Hepatocyte (in vitro differentiated cells): ENCODE measurements at regions not wholly inside any gene's neighbourhood (a gene's known extent, or its start where the extent isn't known, plus 50 kb on each side); places are given as distances from the start of the nearest gene placed in this dataset.

Source experiments
- DNase-seq: peaks from one replicate; pipeline ENCODE4 v3.0.0-alpha.2; 2016; ENCODE audit warnings: low spot score
- H2AFZ ChIP-seq: fragments of 200-600 bp; sonication (generic); 2 replicates; pipeline ENCODE4 v1.6.0; 2016; ENCODE audit warnings: antibody characterized with exemption, mild to moderate bottlenecking
- H3K27ac ChIP-seq: fragments of 200-600 bp; sonication (generic); 2 replicates; pipeline ENCODE4 v1.5.1; 2016; ENCODE audit warnings: mild to moderate bottlenecking
- H3K27me3 ChIP-seq: fragments of 200-600 bp; sonication (generic); 2 replicates; pipeline ENCODE4 v1.6.1; 2016
- H3K36me3 ChIP-seq: fragments of 200-600 bp; sonication (generic); replicated peaks from 2 replicates; pipeline ENCODE4 v1.5.1; 2016; ENCODE audit warnings: low read depth; ENCODE audit not compliant: insufficient read depth
- H3K4me1 ChIP-seq: fragments of 200-600 bp; sonication (generic); 2 replicates; pipeline ENCODE4 v1.5.1; 2016; ENCODE audit warnings: mild to moderate bottlenecking, moderate library complexity; ENCODE audit not compliant: insufficient read depth
- H3K4me2 ChIP-seq: fragments of 200-600 bp; sonication (generic); 2 replicates; pipeline ENCODE4 v1.6.0; 2016
- H3K4me3 ChIP-seq: fragments of 200-600 bp; sonication (generic); 2 replicates; pipeline ENCODE4 v1.5.1; 2016; ENCODE audit warnings: mild to moderate bottlenecking
- H3K79me2 ChIP-seq: fragments of 200-600 bp; sonication (generic); 2 replicates; pipeline ENCODE4 v1.6.0; 2017; ENCODE audit warnings: mild to moderate bottlenecking
- H3K9me2 ChIP-seq: fragments of 200-600 bp; sonication (generic); replicated peaks from 2 replicates; pipeline ENCODE4 v1.6.0; 2017; ENCODE audit warnings: mild to moderate bottlenecking; ENCODE audit not compliant: insufficient read depth
- H3K9me3 ChIP-seq: fragments of 200-600 bp; sonication (generic); 2 replicates; pipeline ENCODE4 v1.5.1; 2016; ENCODE audit warnings: low read depth, mild to moderate bottlenecking
- H4K20me1 ChIP-seq: fragments of 200-600 bp; sonication (generic); 2 replicates; pipeline ENCODE4 v1.6.0; 2016; ENCODE audit warnings: mild to moderate bottlenecking; ENCODE audit not compliant: insufficient read depth, poor library complexity, severe bottlenecking
- EZH2 ChIP-seq: fragments of 200-600 bp; sonication (generic); IDR thresholded peaks from 2 replicates; pipeline ENCODE4 v1.6.1; 2016; ENCODE audit warnings: antibody characterized with exemption, mild to moderate bottlenecking, borderline replicate concordance
- EZH2phosphoT487 ChIP-seq: fragments of 200-600 bp; sonication (generic); IDR thresholded peaks from one replicate; pipeline ENCODE4 v1.6.1; 2018; ENCODE audit warnings: antibody characterized with exemption, mild to moderate bottlenecking, low read depth, moderate library complexity; ENCODE audit not compliant: unreplicated experiment, severe bottlenecking
- WGBS: methylation state at CpG from one replicate; pipeline ENCODE4 v1.1.6; 2016; ENCODE audit warnings: low lambda C conversion rate; ENCODE audit errors: missing lambda C conversion rate; 5-methylcytosine and 5-hydroxymethylcytosine counted together
- TF ChIP-seq, protein P1 (sequence below): fragments of 200-600 bp; sonication (generic); IDR thresholded peaks from 2 replicates; pipeline ENCODE4 v1.5.1; 2016; ENCODE audit warnings: antibody characterized with exemption, mild to moderate bottlenecking; ENCODE audit not compliant: poor library complexity

GRCh38 chr3:17967111-17967510 is 224.7 kb upstream of the TBC1D5 start:
- WGBS: 92% methylated on average over 5 of the region's 5 CpGs
- no peak overlapping the region for H3K27ac ChIP-seq
- H4K20me1 ChIP-seq: no peaks in the 10 kb centered on the region
- H3K9me3 ChIP-seq: no peaks in the 10 kb centered on the region
- DNase-seq: no peak
- TF ChIP-seq, protein P1, sequence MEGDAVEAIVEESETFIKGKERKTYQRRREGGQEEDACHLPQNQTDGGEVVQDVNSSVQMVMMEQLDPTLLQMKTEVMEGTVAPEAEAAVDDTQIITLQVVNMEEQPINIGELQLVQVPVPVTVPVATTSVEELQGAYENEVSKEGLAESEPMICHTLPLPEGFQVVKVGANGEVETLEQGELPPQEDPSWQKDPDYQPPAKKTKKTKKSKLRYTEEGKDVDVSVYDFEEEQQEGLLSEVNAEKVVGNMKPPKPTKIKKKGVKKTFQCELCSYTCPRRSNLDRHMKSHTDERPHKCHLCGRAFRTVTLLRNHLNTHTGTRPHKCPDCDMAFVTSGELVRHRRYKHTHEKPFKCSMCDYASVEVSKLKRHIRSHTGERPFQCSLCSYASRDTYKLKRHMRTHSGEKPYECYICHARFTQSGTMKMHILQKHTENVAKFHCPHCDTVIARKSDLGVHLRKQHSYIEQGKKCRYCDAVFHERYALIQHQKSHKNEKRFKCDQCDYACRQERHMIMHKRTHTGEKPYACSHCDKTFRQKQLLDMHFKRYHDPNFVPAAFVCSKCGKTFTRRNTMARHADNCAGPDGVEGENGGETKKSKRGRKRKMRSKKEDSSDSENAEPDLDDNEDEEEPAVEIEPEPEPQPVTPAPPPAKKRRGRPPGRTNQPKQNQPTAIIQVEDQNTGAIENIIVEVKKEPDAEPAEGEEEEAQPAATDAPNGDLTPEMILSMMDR: no peak
- no peak for TF ChIP-seq EZH2
- no peak for TF ChIP-seq EZH2phosphoT487
- H3K4me3 ChIP-seq: no peak overlapping the region
- H3K27me3 ChIP-seq: no peaks in the 10 kb centered on the region
- H3K79me2 ChIP-seq: no peaks in the 10 kb centered on the region
- H3K9me2 ChIP-seq: no peaks in the 10 kb centered on the region
- no peak overlapping the region for H2AFZ ChIP-seq
- H3K4me2 ChIP-seq: no peak overlapping the region
- H3K4me1 ChIP-seq: peaks cover 3% of the 10 kb centered on the region
- no peaks in the 10 kb centered on the region for H3K36me3 ChIP-seq

GRCh38 chr3:17965331-17965730 is 222.9 kb upstream of the TBC1D5 start:
- no peaks in the 10 kb centered on the region for H4K20me1 ChIP-seq
- no peak for DNase-seq
- no peaks in the 10 kb centered on the region for H3K9me3 ChIP-seq
- H3K36me3 ChIP-seq: no peaks in the 10 kb centered on the region
- no peaks in the 10 kb centered on the region for H3K79me2 ChIP-seq
- 94% methylated on average over 1 of the region's 1 CpG for WGBS
- H3K27me3 ChIP-seq: no peaks in the 10 kb centered on the region
- no peak overlapping the region for H2AFZ ChIP-seq
- no peaks in the 10 kb centered on the region for H3K4me1 ChIP-seq
- H3K9me2 ChIP-seq: no peaks in the 10 kb centered on the region
- H3K27ac ChIP-seq: no peak overlapping the region
- no peak overlapping the region for H3K4me3 ChIP-seq
- TF ChIP-seq EZH2 (no peak), EZH2phosphoT487 (no peak)
- TF ChIP-seq, protein P1: no peak
- no peak overlapping the region for H3K4me2 ChIP-seq

- H4K20me1 ChIP-seq: no peaks in the 10 kb centered on the region
- H3K9me3 ChIP-seq: no peaks in the 10 kb centered on the region
- H3K9me2 ChIP-seq: no peaks in the 10 kb centered on the region
- no peaks in the 10 kb centered on the region for H3K4me1 ChIP-seq
- no peak overlapping the region for H3K4me2 ChIP-seq
- H3K36me3 ChIP-seq: no peaks in the 10 kb centered on the region
- no peaks in the 10 kb centered on the region for H3K79me2 ChIP-seq
- 100% methylated on average over 1 of the region's 1 CpG for WGBS
- DNase-seq: no peak
- TF ChIP-seq EZH2 (no peak), EZH2phosphoT487 (no peak)
- TF ChIP-seq, protein P1: no peak
- H2AFZ ChIP-seq: no peak overlapping the region
- H3K27ac ChIP-seq: no peak overlapping the region
- no peaks in the 10 kb centered on the region for H3K27me3 ChIP-seq
- H3K4me3 ChIP-seq: no peak overlapping the region
Measured at GRCh38 chr3:17964108-17964507, 221.7 kb upstream of the TBC1D5 start.

DNA sequence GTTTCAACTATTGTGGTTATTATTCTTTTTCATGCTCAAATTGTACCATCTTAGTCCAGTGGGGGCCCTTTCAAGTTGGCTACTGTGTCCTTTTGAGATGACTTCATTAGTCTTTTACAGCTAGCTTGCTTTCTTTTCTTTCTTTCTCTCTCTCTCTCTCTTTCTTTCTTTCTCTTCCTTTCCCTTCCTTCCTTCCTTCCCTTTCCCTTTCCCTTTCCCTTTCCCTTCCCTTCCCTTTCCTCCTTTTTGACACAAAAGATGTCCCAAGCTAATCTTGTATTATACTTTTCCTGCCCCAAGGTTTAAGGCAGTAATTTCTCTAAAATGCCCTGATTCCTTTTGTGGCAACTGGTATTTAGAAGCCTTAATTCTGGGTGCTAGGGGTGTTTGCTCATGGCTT is 213.0 kb upstream of the TBC1D5 start:
- no peaks in the 10 kb centered on the region for H3K27me3 ChIP-seq
- no peaks in the 10 kb centered on the region for H4K20me1 ChIP-seq
- H3K4me3 ChIP-seq: no peak overlapping the region
- no peaks in the 10 kb centered on the region for H3K36me3 ChIP-seq
- DNase-seq: no peak
- no peak overlapping the region for H3K4me2 ChIP-seq
- no peaks in the 10 kb centered on the region for H3K9me3 ChIP-seq
- H3K27ac ChIP-seq: no peak overlapping the region
- no peaks in the 10 kb centered on the region for H3K79me2 ChIP-seq
- no peaks in the 10 kb centered on the region for H3K4me1 ChIP-seq
- no peak overlapping the region for H2AFZ ChIP-seq
- no peaks in the 10 kb centered on the region for H3K9me2 ChIP-seq
- TF ChIP-seq EZH2phosphoT487: no peak
- TF ChIP-seq EZH2: no peak
- TF ChIP-seq, protein P1: no peak
